ENCODE measurements at regions not wholly inside any gene's neighbourhood (a gene's known extent, or its start where the extent isn't known, plus 50 kb on each side); places are given as distances from the start of the nearest gene placed in this dataset.

DNA sequence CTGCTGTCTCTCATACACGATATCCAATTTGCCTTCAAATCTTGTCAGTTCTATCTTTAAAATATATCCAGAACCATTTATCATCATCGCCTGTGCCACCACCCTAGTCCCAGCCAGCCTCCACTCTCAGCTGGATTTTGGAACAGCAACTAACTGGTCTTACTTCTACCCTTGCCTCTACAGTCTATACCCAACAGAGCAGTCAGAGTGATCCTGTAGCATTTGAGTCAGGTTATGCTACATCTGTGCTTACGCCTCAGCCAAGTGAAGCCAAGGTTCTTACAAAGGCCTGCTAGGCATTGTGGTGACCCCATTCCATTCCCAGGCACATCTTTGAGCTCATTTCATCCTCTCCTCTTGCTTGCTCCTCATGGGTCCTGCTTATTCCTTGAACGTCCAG lies 95.7 kb upstream of the ACSL1 start:
- Histone ChIP-seq H3K36me3 (ENCODE audit: insufficient read depth, low read length) (no peaks in the 10 kb centered on the region), H3K27ac (ENCODE audit: low read depth, low read length) (no peak overlapping the region), H2AFZ (ENCODE audit: low read length) (no peak overlapping the region), H4K20me1 (ENCODE audit: insufficient read depth, low read length) (no peaks in the 10 kb centered on the region), H3K9me3 (ENCODE audit: low read depth, low read length) (no peaks in the 10 kb centered on the region), H3K27me3 (ENCODE audit: insufficient read depth, low read length) (no peaks in the 10 kb centered on the region), H3K4me1 (ENCODE audit: insufficient read depth, low read length) (no peaks in the 10 kb centered on the region), H3K4me2 (ENCODE audit: insufficient read depth, low read length) (no peak overlapping the region), H3K79me2 (ENCODE audit: insufficient read depth, low read length) (no peaks in the 10 kb centered on the region), H3K4me3 (ENCODE audit: insufficient read depth, low read length) (no peak overlapping the region)
- TF ChIP-seq, protein P1, sequence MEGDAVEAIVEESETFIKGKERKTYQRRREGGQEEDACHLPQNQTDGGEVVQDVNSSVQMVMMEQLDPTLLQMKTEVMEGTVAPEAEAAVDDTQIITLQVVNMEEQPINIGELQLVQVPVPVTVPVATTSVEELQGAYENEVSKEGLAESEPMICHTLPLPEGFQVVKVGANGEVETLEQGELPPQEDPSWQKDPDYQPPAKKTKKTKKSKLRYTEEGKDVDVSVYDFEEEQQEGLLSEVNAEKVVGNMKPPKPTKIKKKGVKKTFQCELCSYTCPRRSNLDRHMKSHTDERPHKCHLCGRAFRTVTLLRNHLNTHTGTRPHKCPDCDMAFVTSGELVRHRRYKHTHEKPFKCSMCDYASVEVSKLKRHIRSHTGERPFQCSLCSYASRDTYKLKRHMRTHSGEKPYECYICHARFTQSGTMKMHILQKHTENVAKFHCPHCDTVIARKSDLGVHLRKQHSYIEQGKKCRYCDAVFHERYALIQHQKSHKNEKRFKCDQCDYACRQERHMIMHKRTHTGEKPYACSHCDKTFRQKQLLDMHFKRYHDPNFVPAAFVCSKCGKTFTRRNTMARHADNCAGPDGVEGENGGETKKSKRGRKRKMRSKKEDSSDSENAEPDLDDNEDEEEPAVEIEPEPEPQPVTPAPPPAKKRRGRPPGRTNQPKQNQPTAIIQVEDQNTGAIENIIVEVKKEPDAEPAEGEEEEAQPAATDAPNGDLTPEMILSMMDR (IDR thresholded peaks at IDR 0.05; ENCODE audit: extremely low read depth, low read depth, low read length) = no peak
- DNase-seq (ENCODE audit: insufficient read length, low spot score, missing footprints) = no peak

DNA sequence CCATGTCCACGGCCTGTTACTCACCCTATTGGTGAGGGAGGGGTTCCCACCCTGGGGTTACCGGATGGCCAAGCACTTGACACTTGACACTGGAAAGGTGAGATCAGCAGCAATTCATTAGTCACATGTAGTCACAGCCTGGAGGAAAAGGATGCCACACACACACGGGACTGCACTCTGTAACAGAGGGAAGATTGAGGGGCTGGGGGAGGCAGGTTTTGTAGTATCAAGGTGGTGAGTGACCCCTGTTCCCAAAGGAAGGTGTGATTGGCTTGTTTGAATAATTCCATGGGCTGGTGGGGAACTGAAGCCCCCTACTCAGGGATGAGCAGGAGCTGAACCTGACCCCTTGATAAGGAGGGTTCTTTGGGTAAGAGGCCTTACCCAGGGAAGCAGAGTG lies 96.0 kb upstream of the HELT start:
- H4K20me1 ChIP-seq (ENCODE audit: insufficient read depth, low read length) = no peaks in the 10 kb centered on the region
- DNase-seq (ENCODE audit: insufficient read length, low spot score, missing footprints) = no peak
- no peak overlapping the region for H2AFZ ChIP-seq (ENCODE audit: low read length)
- H3K4me2 ChIP-seq (ENCODE audit: insufficient read depth, low read length) = no peak overlapping the region
- H3K4me1 ChIP-seq (ENCODE audit: insufficient read depth, low read length) = no peaks in the 10 kb centered on the region
- H3K79me2 ChIP-seq (ENCODE audit: insufficient read depth, low read length) = no peaks in the 10 kb centered on the region
- no peak overlapping the region for H3K4me3 ChIP-seq (ENCODE audit: insufficient read depth, low read length)
- no peaks in the 10 kb centered on the region for H3K9me3 ChIP-seq (ENCODE audit: low read depth, low read length)
- H3K27ac ChIP-seq (ENCODE audit: low read depth, low read length) = no peak overlapping the region
- no peaks in the 10 kb centered on the region for H3K36me3 ChIP-seq (ENCODE audit: insufficient read depth, low read length)
- TF ChIP-seq, protein P1 (IDR thresholded peaks at IDR 0.05; ENCODE audit: extremely low read depth, low read depth, low read length) = no peak
- no peaks in the 10 kb centered on the region for H3K27me3 ChIP-seq (ENCODE audit: insufficient read depth, low read length)

DNA sequence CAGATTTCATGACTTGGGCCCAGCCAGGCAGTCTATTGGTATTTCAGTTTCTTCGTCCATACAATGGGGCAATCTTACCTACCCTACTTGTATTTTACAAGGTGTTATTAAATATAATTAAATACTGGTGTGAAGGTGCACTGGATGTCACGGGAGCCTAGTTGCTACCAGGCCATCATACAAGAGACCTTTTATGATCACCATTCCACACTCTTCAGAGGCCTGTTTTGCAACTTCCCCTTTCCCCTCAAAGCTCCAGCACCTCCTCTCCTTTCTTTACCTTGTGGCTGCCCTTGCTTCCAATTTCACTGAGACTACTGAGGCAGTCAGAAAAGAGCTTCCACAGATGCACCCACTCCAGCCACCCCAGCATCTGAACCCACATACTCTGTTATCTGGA lies 93.8 kb upstream of the HELT start:
- no peak overlapping the region for H3K4me3 ChIP-seq (ENCODE audit: insufficient read depth, low read length)

DNA sequence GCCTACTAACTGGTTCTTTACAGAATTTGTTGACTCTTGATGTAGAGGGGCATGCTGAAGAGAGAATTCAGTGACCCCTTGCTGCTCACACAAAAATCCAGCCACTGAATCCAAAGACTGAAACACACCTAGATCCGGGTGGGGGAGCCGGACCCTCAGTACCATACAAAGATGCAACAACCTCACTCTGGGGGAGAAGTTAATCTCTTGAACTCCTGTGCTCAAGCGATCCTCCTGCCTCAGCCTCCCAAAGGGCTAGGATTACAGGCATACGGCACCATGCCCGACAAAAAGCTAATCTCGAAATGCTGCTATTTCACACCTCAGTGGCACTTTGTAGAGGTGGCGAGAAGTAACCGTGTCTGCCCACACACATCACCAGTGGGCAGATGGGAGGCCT lies 88.8 kb upstream of the HELT start:
- Histone ChIP-seq H3K27me3 (ENCODE audit: insufficient read depth, low read length) (no peaks in the 10 kb centered on the region), H3K79me2 (ENCODE audit: insufficient read depth, low read length) (no peaks in the 10 kb centered on the region), H3K4me2 (ENCODE audit: insufficient read depth, low read length) (no peak overlapping the region), H4K20me1 (ENCODE audit: insufficient read depth, low read length) (no peaks in the 10 kb centered on the region), H3K36me3 (ENCODE audit: insufficient read depth, low read length) (no peaks in the 10 kb centered on the region), H3K27ac (ENCODE audit: low read depth, low read length) (no peak overlapping the region), H3K9me3 (ENCODE audit: low read depth, low read length) (no peaks in the 10 kb centered on the region), H2AFZ (ENCODE audit: low read length) (no peak overlapping the region), H3K4me1 (ENCODE audit: insufficient read depth, low read length) (no peaks in the 10 kb centered on the region), H3K4me3 (ENCODE audit: insufficient read depth, low read length) (no peak overlapping the region)
- TF ChIP-seq, protein P1 (IDR thresholded peaks at IDR 0.05; ENCODE audit: extremely low read depth, low read depth, low read length) = no peak
- DNase-seq (ENCODE audit: insufficient read length, low spot score, missing footprints) = no peak

More for the DNA sequence above, 93.8 kb upstream of the HELT start:
- Histone ChIP-seq H3K4me2 (ENCODE audit: insufficient read depth, low read length) (no peak overlapping the region), H3K9me3 (ENCODE audit: low read depth, low read length) (no peaks in the 10 kb centered on the region), H3K36me3 (ENCODE audit: insufficient read depth, low read length) (no peaks in the 10 kb centered on the region), H4K20me1 (ENCODE audit: insufficient read depth, low read length) (no peaks in the 10 kb centered on the region), H2AFZ (ENCODE audit: low read length) (no peak overlapping the region), H3K27me3 (ENCODE audit: insufficient read depth, low read length) (no peaks in the 10 kb centered on the region), H3K27ac (ENCODE audit: low read depth, low read length) (no peak overlapping the region), H3K79me2 (ENCODE audit: insufficient read depth, low read length) (no peaks in the 10 kb centered on the region), H3K4me1 (ENCODE audit: insufficient read depth, low read length) (no peaks in the 10 kb centered on the region)
- TF ChIP-seq, protein P1 (IDR thresholded peaks at IDR 0.05; ENCODE audit: extremely low read depth, low read depth, low read length) = no peak
- DNase-seq (ENCODE audit: insufficient read length, low spot score, missing footprints) = no peak

All from osteoblast (primary cell).